HUES6 (cell line): ENCODE measurements at regions not wholly inside any gene's neighbourhood (a gene's known extent, or its start where the extent isn't known, plus 50 kb on each side); places are given as distances from the start of the nearest gene placed in this dataset.

ENCODE experiments used
- H3K27ac ChIP-seq: 2 replicates; pipeline ENCODE4 v1.7.0; 2013; ENCODE audit warnings: low read depth, mild to moderate bottlenecking, low read length, inconsistent platforms
- H3K27me3 ChIP-seq: 2 replicates; pipeline ENCODE4 v1.6.1; 2013; ENCODE audit warnings: low read length; ENCODE audit not compliant: control insufficient read depth, insufficient read depth
- H3K36me3 ChIP-seq: 2 replicates; pipeline ENCODE4 v1.6.1; 2013; ENCODE audit warnings: low read length; ENCODE audit not compliant: control insufficient read depth, insufficient read depth
- H3K4me1 ChIP-seq: 2 replicates; pipeline ENCODE4 v1.6.1; 2013; ENCODE audit warnings: low read length; ENCODE audit not compliant: control insufficient read depth, insufficient read depth
- H3K4me3 ChIP-seq: 2 replicates; pipeline ENCODE4 v1.5.1; 2013; ENCODE audit warnings: low read depth, low read length
- H3K9ac ChIP-seq: one replicate; pipeline ENCODE4 v1.6.1; 2013; ENCODE audit warnings: mild to moderate bottlenecking, low read length
- H3K9me3 ChIP-seq: 2 replicates; pipeline ENCODE4 v1.6.1; 2013; ENCODE audit warnings: low read depth, low read length; ENCODE audit not compliant: control insufficient read depth, insufficient read depth

DNA sequence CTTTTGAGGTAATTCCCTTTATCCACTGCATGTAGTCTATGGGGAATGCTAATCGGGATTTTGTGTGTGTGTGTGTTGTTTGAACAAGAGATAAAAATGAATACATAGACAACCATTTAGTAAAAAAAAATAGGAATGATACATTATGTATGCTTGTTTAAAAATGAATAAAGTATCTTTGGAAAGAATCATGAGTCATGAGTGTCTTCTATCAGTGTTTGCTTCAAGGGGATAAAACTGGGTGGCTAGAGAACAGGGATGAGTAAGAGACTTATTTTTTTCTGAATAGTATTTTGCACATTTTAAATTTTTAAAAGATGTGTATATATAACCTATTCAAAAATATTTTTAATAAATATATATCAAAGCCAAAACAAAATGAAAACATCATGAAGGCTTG lies 839.4 kb upstream of the ADGRL4 start:
- no peaks in the 10 kb centered on the region for H3K27me3 ChIP-seq
- H3K4me3 ChIP-seq, result no peak overlapping the region
- no peak overlapping the region for H3K9ac ChIP-seq
- H3K36me3 ChIP-seq, result no peaks in the 10 kb centered on the region
- no peaks in the 10 kb centered on the region for H3K9me3 ChIP-seq
- peaks cover 2% of the 10 kb centered on the region; the same call in 1 of the 2 replicates for H3K4me1 ChIP-seq
- no peak overlapping the region for H3K27ac ChIP-seq

DNA sequence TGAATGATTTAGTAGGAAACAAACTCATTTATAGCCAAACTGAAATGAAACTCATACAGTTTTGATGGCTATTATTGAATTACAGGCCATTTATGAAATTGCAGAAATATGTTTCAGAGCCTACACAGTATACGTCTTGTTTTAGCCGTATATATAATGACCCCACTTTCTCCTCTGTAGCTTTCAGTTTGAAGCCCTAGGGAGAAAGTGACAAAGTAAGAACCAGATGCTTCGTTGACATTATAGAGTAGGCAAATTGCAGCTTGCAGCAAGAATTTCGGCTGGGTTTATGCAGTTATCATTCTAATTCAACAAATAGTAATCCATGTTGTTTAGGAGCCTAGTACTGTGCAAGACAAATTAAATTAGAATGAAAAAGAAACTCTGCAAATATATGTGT lies 836.3 kb upstream of the ADGRL4 start:
- H3K9ac ChIP-seq, result no peak overlapping the region
- no peak overlapping the region for H3K4me3 ChIP-seq
- H3K4me1 ChIP-seq, result peaks cover 2% of the 10 kb centered on the region; the same call in 1 of the 2 replicates
- H3K27me3 ChIP-seq, result no peaks in the 10 kb centered on the region
- no peaks in the 10 kb centered on the region for H3K9me3 ChIP-seq
- no peak overlapping the region for H3K27ac ChIP-seq
- H3K36me3 ChIP-seq, result no peaks in the 10 kb centered on the region

DNA sequence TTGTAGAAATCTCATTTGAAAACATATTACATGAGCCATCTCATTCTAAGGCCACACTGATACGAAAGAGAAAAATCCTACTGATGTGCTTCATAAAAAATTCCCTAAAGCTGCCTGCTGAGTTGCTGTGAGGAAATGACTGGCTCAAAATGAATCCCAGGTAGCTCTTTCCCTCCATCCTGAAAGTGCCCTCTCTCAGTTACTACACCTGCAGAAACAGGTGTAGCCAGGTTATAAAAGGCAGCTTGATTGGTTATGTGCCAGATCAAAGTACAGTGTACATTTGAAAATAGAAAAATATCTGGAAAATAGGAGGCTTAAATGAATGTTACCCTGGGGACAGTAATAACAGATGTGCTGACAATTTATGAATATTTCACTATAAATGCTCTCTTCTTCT lies 833.4 kb upstream of the ADGRL4 start:
- Histone ChIP-seq H3K4me1 (peaks cover 2% of the 10 kb centered on the region; the same call in 1 of the 2 replicates), H3K27me3 (no peaks in the 10 kb centered on the region), H3K9me3 (no peaks in the 10 kb centered on the region), H3K36me3 (no peaks in the 10 kb centered on the region), H3K9ac (no peak overlapping the region), H3K4me3 (no peak overlapping the region), H3K27ac (no peak overlapping the region)

DNA sequence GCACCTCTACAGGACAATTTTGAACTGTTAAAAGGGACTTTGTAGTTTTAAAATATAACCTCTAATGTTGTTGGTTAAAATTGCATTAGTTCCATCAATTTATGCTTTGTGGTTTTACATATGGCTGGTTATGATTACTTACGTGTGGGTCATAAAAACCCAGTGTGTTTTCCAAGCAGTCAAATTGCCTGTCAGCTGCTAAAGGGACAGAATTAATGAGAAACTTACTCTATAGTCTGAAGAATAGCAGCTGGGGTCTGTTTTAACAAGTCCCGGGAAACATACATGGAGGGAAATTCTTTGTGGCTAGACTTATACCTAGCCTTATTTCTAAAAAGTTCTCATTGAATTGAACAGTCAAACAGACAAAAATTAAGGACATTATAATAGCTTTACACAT lies 820.9 kb upstream of the ADGRL4 start:
- Histone ChIP-seq H3K4me1 (peaks cover 8% of the 10 kb centered on the region; the same call in 1 of the 2 replicates), H3K36me3 (no peaks in the 10 kb centered on the region), H3K27me3 (no peaks in the 10 kb centered on the region), H3K4me3 (no peak overlapping the region), H3K9ac (no peak overlapping the region), H3K9me3 (no peaks in the 10 kb centered on the region), H3K27ac (no peak overlapping the region)

DNA sequence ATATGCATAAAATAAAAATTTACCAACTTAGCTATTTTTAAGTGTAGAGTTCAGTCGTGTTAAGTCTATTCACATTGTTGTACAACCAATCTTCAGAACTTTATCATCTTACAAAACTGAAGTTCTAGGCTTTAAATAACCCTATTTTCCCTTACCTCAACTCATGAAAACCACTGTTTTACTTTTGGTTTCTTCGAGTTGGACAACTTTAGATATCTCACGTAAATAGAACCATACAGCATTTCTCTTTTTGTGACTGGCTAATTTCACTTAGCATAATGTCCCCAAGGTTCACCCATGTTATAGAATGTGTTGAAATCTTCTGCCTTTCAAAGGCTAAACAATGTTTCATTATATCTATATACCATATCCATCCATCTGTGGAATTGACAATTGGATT lies 819.0 kb upstream of the ADGRL4 start:
- H3K27ac ChIP-seq, result no peak overlapping the region
- no peaks in the 10 kb centered on the region for H3K9me3 ChIP-seq
- no peaks in the 10 kb centered on the region for H3K4me1 ChIP-seq
- no peak overlapping the region for H3K4me3 ChIP-seq
- no peak overlapping the region for H3K9ac ChIP-seq
- no peaks in the 10 kb centered on the region for H3K36me3 ChIP-seq
- no peaks in the 10 kb centered on the region for H3K27me3 ChIP-seq

DNA sequence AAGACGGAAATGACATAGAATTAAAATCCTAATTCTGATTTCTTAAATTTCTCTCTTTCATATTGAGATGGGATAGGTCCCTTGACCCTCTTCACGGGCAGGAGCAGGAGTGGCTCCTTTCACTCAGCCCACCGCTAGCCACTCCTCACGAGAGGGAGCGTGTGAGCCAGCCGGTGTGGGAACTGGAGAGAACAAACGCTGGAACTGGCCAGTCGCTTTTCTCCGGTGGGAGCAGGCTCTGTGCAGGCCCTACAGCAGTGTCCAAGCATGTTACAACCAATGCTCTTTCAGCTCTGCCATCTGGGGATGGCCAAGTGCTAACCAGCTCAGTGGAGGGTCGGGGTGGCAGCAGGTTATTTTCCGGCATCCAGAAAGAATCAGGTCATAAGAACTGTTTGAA lies 815.5 kb upstream of the ADGRL4 start:
- H3K9me3 ChIP-seq, result no peaks in the 10 kb centered on the region
- no peaks in the 10 kb centered on the region for H3K36me3 ChIP-seq
- no peak overlapping the region for H3K9ac ChIP-seq
- no peaks in the 10 kb centered on the region for H3K27me3 ChIP-seq
- no peak overlapping the region for H3K27ac ChIP-seq
- no peaks in the 10 kb centered on the region for H3K4me1 ChIP-seq
- H3K4me3 ChIP-seq, result no peak overlapping the region

DNA sequence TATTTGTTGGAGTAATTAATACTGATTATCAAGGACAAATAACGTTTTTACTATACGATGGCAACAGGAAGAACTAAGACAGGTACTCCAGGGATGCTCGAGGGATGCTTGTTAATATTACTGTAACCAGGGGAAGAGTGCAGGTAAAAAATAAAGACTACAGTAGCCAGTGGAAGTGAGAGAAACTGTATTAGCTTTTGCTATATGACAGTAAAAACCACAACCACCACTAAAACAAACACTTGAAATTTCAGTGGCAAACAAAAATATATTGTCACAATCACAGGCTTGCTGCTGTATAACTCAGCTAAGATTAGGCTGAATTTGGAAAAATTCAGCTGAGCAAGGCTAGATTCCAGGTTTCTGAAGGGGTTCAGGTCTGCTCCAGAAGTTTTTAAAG lies 812.6 kb upstream of the ADGRL4 start:
- no peaks in the 10 kb centered on the region for H3K27me3 ChIP-seq
- H3K4me1 ChIP-seq, result no peaks in the 10 kb centered on the region
- no peaks in the 10 kb centered on the region for H3K9me3 ChIP-seq
- H3K9ac ChIP-seq, result no peak overlapping the region
- H3K36me3 ChIP-seq, result no peaks in the 10 kb centered on the region
- H3K27ac ChIP-seq, result no peak overlapping the region
- no peak overlapping the region for H3K4me3 ChIP-seq

DNA sequence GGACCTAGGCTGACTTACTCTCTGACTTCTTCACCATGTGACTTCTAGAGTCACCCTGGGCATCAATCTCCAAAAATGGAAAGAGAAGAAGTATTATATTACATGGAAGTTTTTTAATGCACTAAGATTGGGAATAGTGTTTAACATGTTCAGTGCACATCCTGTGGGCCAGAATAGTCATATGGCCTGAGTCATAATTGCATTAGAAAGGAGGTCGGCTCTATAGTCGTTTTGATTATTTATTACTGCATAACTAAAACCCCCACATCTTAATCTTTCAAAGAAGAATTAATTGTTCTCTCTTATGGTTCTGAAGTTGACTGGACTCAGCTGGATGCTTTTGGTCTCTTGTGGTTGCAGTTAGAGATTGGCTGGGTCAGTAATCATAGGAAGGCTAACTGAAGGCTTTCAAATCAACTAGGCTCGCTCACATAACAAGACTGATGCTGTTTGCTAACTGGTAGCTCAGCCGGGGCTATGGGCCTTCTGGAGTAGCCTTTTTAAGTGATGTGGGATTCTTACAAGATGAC lies 810.6 kb upstream of the ADGRL4 start:
- Histone ChIP-seq H3K4me1 (no peaks in the 10 kb centered on the region), H3K4me3 (no peak overlapping the region), H3K27me3 (no peaks in the 10 kb centered on the region), H3K9me3 (no peaks in the 10 kb centered on the region), H3K36me3 (no peaks in the 10 kb centered on the region), H3K9ac (no peak overlapping the region), H3K27ac (no peak overlapping the region)

DNA sequence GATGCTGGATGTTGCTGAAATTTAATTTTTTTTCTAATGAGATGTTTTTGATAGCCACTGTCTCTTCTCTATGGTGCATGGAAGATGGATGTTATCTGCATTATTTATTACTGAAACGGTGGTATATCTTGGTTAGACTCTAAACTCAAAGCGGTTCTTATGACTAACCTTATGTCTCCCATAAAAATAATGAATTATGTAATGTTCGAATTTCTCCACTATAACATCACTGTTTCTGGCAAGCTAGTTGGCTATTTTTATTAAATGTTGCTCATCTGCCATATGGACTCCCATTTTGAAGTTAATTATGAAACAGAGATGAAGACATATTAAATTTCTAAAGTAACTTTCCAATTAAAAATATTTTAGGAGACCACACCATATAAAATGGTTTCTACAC lies 808.6 kb upstream of the ADGRL4 start:
- Histone ChIP-seq H3K27me3 (no peaks in the 10 kb centered on the region), H3K36me3 (no peaks in the 10 kb centered on the region), H3K27ac (no peak overlapping the region), H3K4me1 (no peaks in the 10 kb centered on the region), H3K9ac (no peak overlapping the region), H3K4me3 (no peak overlapping the region), H3K9me3 (no peaks in the 10 kb centered on the region)

DNA sequence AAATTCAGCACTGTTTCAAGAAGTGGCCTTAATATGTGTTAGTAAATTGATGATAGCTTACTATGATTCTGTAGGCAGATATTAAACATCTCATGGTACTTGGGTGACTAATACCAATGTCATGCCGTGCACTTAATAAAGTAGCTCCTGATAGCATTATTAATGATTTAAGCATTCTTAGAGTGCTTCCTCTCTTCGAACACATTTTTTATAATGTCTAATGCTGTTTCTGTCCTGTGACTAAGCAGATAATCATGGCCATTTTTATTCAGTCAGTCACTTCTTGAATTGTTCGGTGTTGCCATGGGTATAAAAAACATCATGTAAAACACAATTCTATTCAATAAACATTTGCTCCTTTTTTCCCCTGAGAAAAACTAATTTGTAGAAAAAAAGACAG lies 804.6 kb upstream of the ADGRL4 start:
- H3K9me3 ChIP-seq, result no peaks in the 10 kb centered on the region
- no peak overlapping the region for H3K9ac ChIP-seq
- no peak overlapping the region for H3K4me3 ChIP-seq
- H3K36me3 ChIP-seq, result no peaks in the 10 kb centered on the region
- H3K27me3 ChIP-seq, result no peaks in the 10 kb centered on the region
- H3K27ac ChIP-seq, result no peak overlapping the region
- no peaks in the 10 kb centered on the region for H3K4me1 ChIP-seq

DNA sequence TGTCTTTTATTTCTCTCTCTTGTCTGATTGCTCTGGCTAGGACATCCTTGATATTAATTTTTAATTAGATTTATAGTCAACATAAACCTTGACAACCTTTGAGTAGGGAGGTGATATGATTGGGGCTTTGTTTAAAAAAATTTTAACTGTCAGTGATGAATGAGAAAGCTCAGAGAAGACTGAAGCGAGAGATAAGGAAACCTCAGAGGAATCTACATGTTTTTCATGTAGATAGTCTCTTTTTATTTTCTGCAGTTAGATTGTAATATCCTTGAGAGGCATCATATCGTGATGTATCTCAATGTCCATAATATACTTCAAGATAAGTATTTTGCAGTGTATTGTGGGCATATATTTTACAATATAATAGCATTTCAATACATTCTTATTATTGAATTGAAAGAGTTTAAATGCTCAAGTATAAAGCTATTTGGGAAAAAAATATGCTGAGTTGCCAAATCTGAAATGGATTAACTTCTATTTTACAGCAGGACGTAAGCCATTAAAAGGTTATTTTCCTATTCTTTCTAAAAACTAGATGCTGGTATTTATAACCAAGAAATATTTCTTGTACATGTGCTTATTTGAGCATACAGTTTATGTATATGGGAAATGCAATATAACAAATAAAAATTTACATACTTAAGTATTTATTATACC lies 802.4 kb upstream of the ADGRL4 start:
- H3K4me3 ChIP-seq, result no peak overlapping the region
- H3K27me3 ChIP-seq, result no peaks in the 10 kb centered on the region
- no peaks in the 10 kb centered on the region for H3K9me3 ChIP-seq
- no peaks in the 10 kb centered on the region for H3K4me1 ChIP-seq
- no peak overlapping the region for H3K27ac ChIP-seq
- H3K9ac ChIP-seq, result no peak overlapping the region
- H3K36me3 ChIP-seq, result no peaks in the 10 kb centered on the region
